BE2C (cell line): ENCODE measurements at regions not wholly inside any gene's neighbourhood (a gene's known extent, or its start where the extent isn't known, plus 50 kb on each side); places are given as distances from the start of the nearest gene placed in this dataset.

Source experiments
- DNase-seq: peaks from one replicate; pipeline ENCODE4 v3.0.0-alpha.2; 2020
- H3K27me3 ChIP-seq: fragments of 250-450 bp; sonication (Bioruptor Pico); 2 replicates; pipeline ENCODE4 v1.5.1; 2020; ENCODE audit warnings: mild to moderate bottlenecking
- H3K36me3 ChIP-seq: fragments of 250-450 bp; sonication (Bioruptor Pico); 2 replicates; pipeline ENCODE4 v1.5.1; 2020; ENCODE audit warnings: mild to moderate bottlenecking
- H3K4me1 ChIP-seq: fragments of 250-450 bp; sonication (Bioruptor Pico); 2 replicates; pipeline ENCODE4 v1.5.1; 2020
- H3K4me3 ChIP-seq: 2 replicates; pipeline ENCODE4 v1.5.1; 2011; ENCODE audit warnings: low read depth, low read length
- H3K9me3 ChIP-seq: fragments of 250-450 bp; sonication (Bioruptor Pico); 2 replicates; pipeline ENCODE4 v1.5.1; 2020
- TF ChIP-seq, protein P1 (sequence below): IDR thresholded peaks from 2 replicates; pipeline ENCODE4 v1.5.1; 2012; ENCODE audit warnings: mild to moderate bottlenecking, low read depth, low read length

DNA sequence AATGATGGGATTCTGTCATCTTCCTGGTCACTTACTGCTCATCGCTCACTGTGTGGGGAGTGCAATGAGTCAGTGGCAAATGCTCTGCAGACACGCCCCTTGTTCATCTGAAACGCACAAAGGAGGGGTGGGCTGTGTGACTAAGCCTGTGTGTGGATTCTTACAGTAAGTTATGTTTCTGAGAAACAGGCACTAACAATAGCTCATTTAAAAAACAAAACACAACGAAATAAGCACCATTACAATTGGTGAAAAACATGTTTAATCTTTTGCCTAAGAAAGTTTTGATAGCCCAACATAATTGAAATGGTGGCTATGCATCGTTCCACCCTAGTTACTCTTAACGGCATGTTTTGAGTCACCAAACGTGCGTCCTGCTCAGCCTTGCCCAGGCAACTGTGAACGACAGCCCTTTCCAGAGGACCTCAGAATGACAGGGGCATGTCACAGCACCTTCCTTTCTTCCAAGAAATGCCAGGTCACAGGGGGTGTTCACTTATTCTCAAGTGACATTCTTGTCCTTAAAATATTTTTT lies 118.4 kb upstream of the SGK1 start:
- peak; percentile 52 for DNase-seq
- no peaks in the 10 kb centered on the region for H3K27me3 ChIP-seq
- H3K4me3 ChIP-seq, result peak overlapping the region; percentile 43
- no peaks in the 10 kb centered on the region for H3K4me1 ChIP-seq
- no peaks in the 10 kb centered on the region for H3K36me3 ChIP-seq
- TF ChIP-seq, protein P1, sequence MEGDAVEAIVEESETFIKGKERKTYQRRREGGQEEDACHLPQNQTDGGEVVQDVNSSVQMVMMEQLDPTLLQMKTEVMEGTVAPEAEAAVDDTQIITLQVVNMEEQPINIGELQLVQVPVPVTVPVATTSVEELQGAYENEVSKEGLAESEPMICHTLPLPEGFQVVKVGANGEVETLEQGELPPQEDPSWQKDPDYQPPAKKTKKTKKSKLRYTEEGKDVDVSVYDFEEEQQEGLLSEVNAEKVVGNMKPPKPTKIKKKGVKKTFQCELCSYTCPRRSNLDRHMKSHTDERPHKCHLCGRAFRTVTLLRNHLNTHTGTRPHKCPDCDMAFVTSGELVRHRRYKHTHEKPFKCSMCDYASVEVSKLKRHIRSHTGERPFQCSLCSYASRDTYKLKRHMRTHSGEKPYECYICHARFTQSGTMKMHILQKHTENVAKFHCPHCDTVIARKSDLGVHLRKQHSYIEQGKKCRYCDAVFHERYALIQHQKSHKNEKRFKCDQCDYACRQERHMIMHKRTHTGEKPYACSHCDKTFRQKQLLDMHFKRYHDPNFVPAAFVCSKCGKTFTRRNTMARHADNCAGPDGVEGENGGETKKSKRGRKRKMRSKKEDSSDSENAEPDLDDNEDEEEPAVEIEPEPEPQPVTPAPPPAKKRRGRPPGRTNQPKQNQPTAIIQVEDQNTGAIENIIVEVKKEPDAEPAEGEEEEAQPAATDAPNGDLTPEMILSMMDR, result no peak
- no peaks in the 10 kb centered on the region for H3K9me3 ChIP-seq

DNA sequence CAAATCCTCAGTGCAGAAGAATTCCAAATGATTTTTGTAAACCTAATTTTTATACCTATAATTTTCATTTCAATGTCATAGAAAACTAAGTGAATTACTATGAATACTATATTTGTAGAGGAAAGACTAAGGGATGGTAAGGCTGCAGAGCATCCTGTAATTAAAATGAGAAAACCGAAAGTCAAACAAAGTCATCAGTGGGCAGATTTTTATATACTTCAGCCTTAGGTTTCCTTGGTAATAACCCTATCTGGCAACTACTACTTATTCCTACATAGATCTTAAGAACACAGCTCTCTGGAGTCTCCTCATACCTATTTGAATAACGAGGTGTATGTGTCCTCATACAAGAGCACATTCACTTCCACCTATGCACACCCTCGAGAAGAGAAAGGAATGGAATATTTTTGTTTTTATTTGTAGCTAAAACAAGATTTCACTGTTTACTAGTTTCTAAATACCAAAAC lies 117.9 kb upstream of the SGK1 start:
- TF ChIP-seq, protein P1, result no peak
- Histone ChIP-seq H3K4me1 (no peaks in the 10 kb centered on the region), H3K4me3 (peak overlapping the region; percentile 43; the same call in 1 of the 2 replicates), H3K36me3 (no peaks in the 10 kb centered on the region), H3K27me3 (no peaks in the 10 kb centered on the region), H3K9me3 (no peaks in the 10 kb centered on the region)
- no peak for DNase-seq

DNA sequence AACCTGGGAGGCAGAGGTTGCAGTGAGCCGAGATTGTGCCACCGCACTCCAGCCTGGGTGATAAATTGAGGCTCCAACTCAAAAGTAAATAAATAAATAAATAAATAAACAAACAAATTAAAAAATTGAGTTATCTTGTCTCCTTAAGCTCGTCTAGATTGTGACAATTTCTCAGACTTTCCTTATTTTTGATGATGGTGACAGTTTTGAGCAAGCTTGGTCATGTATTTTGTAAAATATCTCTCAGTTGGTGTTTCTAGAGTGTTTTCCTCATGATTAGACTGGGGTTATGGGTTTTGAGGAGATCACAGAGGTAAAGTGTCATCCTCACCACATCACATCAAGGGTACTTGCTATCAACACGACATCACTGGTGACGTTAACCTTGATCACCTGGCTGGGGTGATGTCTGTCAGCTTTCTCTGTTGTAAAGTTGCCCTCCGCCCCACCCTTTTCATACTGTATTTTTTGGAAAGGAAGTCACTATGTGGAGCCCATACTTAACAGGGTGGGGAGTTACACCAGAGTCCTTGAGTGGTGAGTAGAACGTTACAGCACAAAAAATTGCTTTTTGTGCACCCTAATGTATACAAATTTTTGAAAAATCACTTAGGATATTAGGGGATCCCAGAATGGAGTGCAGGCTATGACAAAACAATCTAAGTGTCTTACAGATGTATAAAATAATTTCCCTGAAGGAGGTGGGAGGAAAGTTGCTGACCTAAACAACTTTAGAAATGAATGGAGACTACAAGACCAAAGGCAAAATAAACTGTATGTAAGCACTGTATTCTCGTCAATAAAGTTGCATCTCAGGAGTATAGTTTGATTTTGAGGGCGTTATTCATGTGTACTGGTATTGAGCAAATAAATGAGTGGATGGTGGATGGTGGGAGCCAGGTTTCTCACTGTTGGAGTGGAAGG lies 116.4 kb upstream of the SGK1 start:
- no peaks in the 10 kb centered on the region for H3K36me3 ChIP-seq
- TF ChIP-seq, protein P1, result no peak
- no peaks in the 10 kb centered on the region for H3K27me3 ChIP-seq
- H3K9me3 ChIP-seq, result no peaks in the 10 kb centered on the region
- no peak overlapping the region for H3K4me3 ChIP-seq
- no peaks in the 10 kb centered on the region for H3K4me1 ChIP-seq
- no peak for DNase-seq

DNA sequence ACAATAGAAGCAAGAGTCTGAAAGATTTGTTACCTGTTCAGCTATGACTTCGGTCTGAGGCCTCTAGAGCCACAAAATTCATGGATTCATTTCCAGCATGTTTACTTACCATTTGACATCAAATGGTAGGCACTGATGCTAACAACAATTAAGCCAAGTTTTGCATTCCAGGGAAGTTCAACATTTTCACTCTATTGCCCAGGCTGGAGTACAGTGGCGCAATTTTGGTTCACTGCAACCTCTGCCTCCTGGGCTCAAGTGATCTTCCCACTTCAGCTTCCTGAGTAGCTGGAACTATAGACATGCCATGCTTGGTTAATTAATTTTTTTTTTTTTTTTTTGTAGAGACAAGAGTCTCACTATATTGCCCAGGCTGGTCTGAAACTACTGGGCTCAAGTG lies 114.1 kb upstream of the SGK1 start:
- Histone ChIP-seq H3K9me3 (no peaks in the 10 kb centered on the region), H3K27me3 (no peaks in the 10 kb centered on the region), H3K4me3 (no peak overlapping the region), H3K36me3 (no peaks in the 10 kb centered on the region), H3K4me1 (no peaks in the 10 kb centered on the region)
- TF ChIP-seq, protein P1, result no peak
- DNase-seq, result no peak

DNA sequence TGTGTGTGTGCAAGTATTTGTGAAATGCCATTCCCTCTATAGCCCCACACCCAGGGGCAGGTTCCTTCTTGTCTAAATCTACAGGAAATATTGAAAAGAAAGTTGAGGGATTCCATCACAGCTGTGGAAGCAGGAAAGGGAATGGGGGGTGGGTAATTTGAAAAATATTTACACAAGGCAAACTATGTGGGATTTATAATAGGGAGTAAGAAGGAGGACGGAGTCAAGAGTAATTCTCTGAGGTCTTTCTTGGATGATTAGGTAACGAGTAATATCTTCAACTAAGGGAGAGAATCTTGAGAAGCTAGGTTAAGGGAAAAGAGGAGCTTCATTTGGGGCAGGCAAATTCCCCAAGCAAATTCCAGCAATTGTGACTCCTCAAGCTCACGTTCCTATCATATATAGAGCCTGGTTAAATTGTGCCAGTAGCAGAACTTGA lies 113.5 kb upstream of the SGK1 start:
- Histone ChIP-seq H3K36me3 (no peaks in the 10 kb centered on the region), H3K27me3 (no peaks in the 10 kb centered on the region), H3K4me3 (no peak overlapping the region), H3K4me1 (no peaks in the 10 kb centered on the region), H3K9me3 (no peaks in the 10 kb centered on the region)
- DNase-seq, result no peak
- TF ChIP-seq, protein P1, result no peak
